SU-DHL-6 (cell line): ENCODE measurements at regions not wholly inside any gene's neighbourhood (a gene's known extent, or its start where the extent isn't known, plus 50 kb on each side); places are given as distances from the start of the nearest gene placed in this dataset.
"Not testable (repeated sequence)": the region's sequence is repeated elsewhere in the genome, so short reads cannot be mapped to it uniquely, and the experiment has no call there.

Source experiments
- H2AFZ ChIP-seq: fragments of 200-600 bp; sonication (generic); 2 replicates; pipeline ENCODE4 v1.6.1; 2014; ENCODE audit warnings: low read depth, mild to moderate bottlenecking, moderate library complexity, mixed read lengths, antibody characterized with exemption, low read length; ENCODE audit not compliant: severe bottlenecking
- H3F3A ChIP-seq: fragments of 200-600 bp; shearing (Covaris generic); 2 replicates; pipeline ENCODE4 v1.6.0; 2016; ENCODE audit warnings: antibody characterized with exemption, mild to moderate bottlenecking; ENCODE audit not compliant: insufficient read depth
- H3K27ac ChIP-seq: fragments of 200-600 bp; sonication (generic); 2 replicates; pipeline ENCODE4 v1.5.1; 2016; ENCODE audit warnings: low read depth, mild to moderate bottlenecking, low read length, moderate library complexity, mixed read lengths
- H3K27me3 ChIP-seq: fragments of 200-600 bp; sonication (generic), shearing (Covaris generic); 2 replicates; pipeline ENCODE4 v1.6.0; 2014; ENCODE audit warnings: mild to moderate bottlenecking, low read length
- H3K36me3 ChIP-seq: fragments of 200-600 bp; sonication (generic); 2 replicates; pipeline ENCODE4 v1.6.1; 2014; ENCODE audit warnings: mild to moderate bottlenecking, low read length, mixed read lengths
- H3K4me2 ChIP-seq: fragments of 300-600, 200-600 bp; shearing (Covaris generic), sonication (generic); 2 replicates; pipeline ENCODE4 v1.6.0; 2014; ENCODE audit warnings: low read length, low read depth, mild to moderate bottlenecking; ENCODE audit not compliant: poor library complexity, severe bottlenecking
- H3K4me3 ChIP-seq: fragments of 200-600 bp; sonication (generic); 2 replicates; pipeline ENCODE4 v1.5.1; 2014; ENCODE audit warnings: antibody characterized with exemption, low read length, mild to moderate bottlenecking, mixed read lengths; ENCODE audit not compliant: insufficient read depth, poor library complexity, severe bottlenecking
- H3K79me2 ChIP-seq: fragments of 200-600 bp; sonication (generic); 2 replicates; pipeline ENCODE4 v1.6.1; 2014; ENCODE audit warnings: mild to moderate bottlenecking, low read length, moderate library complexity; ENCODE audit not compliant: insufficient read depth
- H3K9ac ChIP-seq: fragments of 200-600 bp; sonication (generic); 2 replicates; pipeline ENCODE4 v1.7.0; 2014; ENCODE audit warnings: mild to moderate bottlenecking, low read length
- H3K9me2 ChIP-seq: fragments of 200-600 bp; sonication (generic); replicated peaks from 2 replicates; pipeline ENCODE4 v1.6.1; 2014; ENCODE audit warnings: low read length; ENCODE audit not compliant: insufficient read depth
- H3K9me3 ChIP-seq: fragments of 200-600 bp; sonication (generic); 2 replicates; pipeline ENCODE4 v1.6.1; 2014; ENCODE audit warnings: low read length, mixed read lengths; ENCODE audit not compliant: insufficient read depth
- H4K20me1 ChIP-seq: fragments of 200-600 bp; sonication (generic); 2 replicates; pipeline ENCODE4 v1.6.1; 2014; ENCODE audit warnings: low read depth, mild to moderate bottlenecking, antibody characterized with exemption, low read length, moderate library complexity, mixed read lengths
- CTCF ChIP-seq: fragments of 200-600 bp; sonication (generic); IDR thresholded peaks from one replicate; pipeline ENCODE4 v1.5.1; 2017; ENCODE audit warnings: antibody characterized with exemption, mild to moderate bottlenecking, low read length, moderate library complexity; ENCODE audit not compliant: insufficient read depth, poor library complexity, severe bottlenecking
- EZH2phosphoT487 ChIP-seq: fragments of 200-600 bp; sonication (generic), shearing (Covaris generic); conservative IDR thresholded peaks from 2 replicates; pipeline ENCODE4 v1.6.1; 2018; ENCODE audit warnings: mild to moderate bottlenecking, antibody characterized with exemption, low read length, moderate library complexity, mixed read lengths

- Histone ChIP-seq H3K27ac (no peak overlapping the region), H2AFZ (no peak overlapping the region)
- TF ChIP-seq EZH2phosphoT487 (no peak), CTCF (peak; percentile 15)
These were observed 69.2 kb upstream of the PNPLA4 start for GRCh38 chrX:7996414-7996813.

GRCh38 chrX:7993873-7994272 lies 66.7 kb upstream of the PNPLA4 start:
- no peak overlapping the region for H3K4me2 ChIP-seq
- no peak overlapping the region for H3K4me3 ChIP-seq
- H2AFZ ChIP-seq = no peak overlapping the region
- no peak overlapping the region for H3K9ac ChIP-seq
- no peak for TF ChIP-seq CTCF
- TF ChIP-seq EZH2phosphoT487 = no peak
- no peaks in the 10 kb centered on the region for H4K20me1 ChIP-seq
- no peaks in the 10 kb centered on the region for H3K79me2 ChIP-seq
- no peaks in the 10 kb centered on the region for H3K36me3 ChIP-seq
- no peak overlapping the region for H3K27ac ChIP-seq
- no peaks in the 10 kb centered on the region for H3F3A ChIP-seq
- H3K9me3 ChIP-seq = no peaks in the 10 kb centered on the region
- H3K9me2 ChIP-seq = no peaks in the 10 kb centered on the region
- no peaks in the 10 kb centered on the region for H3K27me3 ChIP-seq

More at GRCh38 chrX:7996414-7996813, 69.2 kb upstream of the PNPLA4 start:
- H3K9ac ChIP-seq = no peak overlapping the region
- H3K27me3 ChIP-seq = no peaks in the 10 kb centered on the region
- H3K4me3 ChIP-seq = no peak overlapping the region
- no peaks in the 10 kb centered on the region for H3K9me2 ChIP-seq
- H3K9me3 ChIP-seq = no peaks in the 10 kb centered on the region
- H3K4me2 ChIP-seq = no peak overlapping the region
- H4K20me1 ChIP-seq = no peaks in the 10 kb centered on the region
- H3F3A ChIP-seq = no peaks in the 10 kb centered on the region
- H3K79me2 ChIP-seq = no peaks in the 10 kb centered on the region
- no peaks in the 10 kb centered on the region for H3K36me3 ChIP-seq

- not testable (repeated sequence) for H3K9me3 ChIP-seq, H3K9me2 ChIP-seq, H3K9ac ChIP-seq, H3K79me2 ChIP-seq, H3K4me3 ChIP-seq, H3K36me3 ChIP-seq, H3F3A ChIP-seq, H3K27ac ChIP-seq, H3K4me2 ChIP-seq, H2AFZ ChIP-seq, H4K20me1 ChIP-seq, H3K27me3 ChIP-seq
These were observed 61.0 kb upstream of the PNPLA4 start for GRCh38 chrX:7988013-7988759.

GRCh38 chrX:7987160-7988012 lies 60.2 kb upstream of the PNPLA4 start:
- H3K79me2 ChIP-seq = no peaks in the 10 kb centered on the region
- H3K9me2 ChIP-seq = no peaks in the 10 kb centered on the region
- no peak overlapping the region for H3K4me3 ChIP-seq
- H3K4me2 ChIP-seq = no peak overlapping the region
- no peaks in the 10 kb centered on the region for H4K20me1 ChIP-seq
- H2AFZ ChIP-seq = no peak overlapping the region
- H3K36me3 ChIP-seq = no peaks in the 10 kb centered on the region
- no peaks in the 10 kb centered on the region for H3F3A ChIP-seq
- no peak overlapping the region for H3K27ac ChIP-seq
- H3K9me3 ChIP-seq = no peaks in the 10 kb centered on the region
- H3K9ac ChIP-seq = no peak overlapping the region
- TF ChIP-seq EZH2phosphoT487 (no peak), CTCF (no peak)
- H3K27me3 ChIP-seq = no peaks in the 10 kb centered on the region

GRCh38 chrX:7986738-7987137 lies 59.5 kb upstream of the PNPLA4 start:
- H3K4me2 ChIP-seq, H3K36me3 ChIP-seq, H3K27ac ChIP-seq: not testable (repeated sequence)

More at GRCh38 chrX:7986738-7987137, 59.5 kb upstream of the PNPLA4 start:
- H3K9me3 ChIP-seq, H3K27me3 ChIP-seq, H4K20me1 ChIP-seq, H3K79me2 ChIP-seq, H3K4me3 ChIP-seq, H3K9ac ChIP-seq, H3K9me2 ChIP-seq, H3F3A ChIP-seq, H2AFZ ChIP-seq: not testable (repeated sequence)
